SK-N-SH (cell line): ENCODE measurements at regions not wholly inside any gene's neighbourhood (a gene's known extent, or its start where the extent isn't known, plus 50 kb on each side); places are given as distances from the start of the nearest gene placed in this dataset.

ENCODE experiments used
- CTCF ChIP-seq: fragments of 200-600 bp; sonication (generic); IDR thresholded peaks from 2 replicates; pipeline ENCODE4 v1.6.1; 2017; ENCODE audit warnings: antibody characterized with exemption, mild to moderate bottlenecking, moderate library complexity
- EZH2phosphoT487 ChIP-seq: fragments of 200-600 bp; sonication (generic); IDR thresholded peaks from 2 replicates; pipeline ENCODE4 v1.6.1; 2017; ENCODE audit warnings: low read depth, mixed run types, mild to moderate bottlenecking, antibody characterized with exemption, moderate library complexity, borderline replicate concordance
- GABPA ChIP-seq: IDR thresholded peaks from 2 replicates; pipeline ENCODE4 v1.4.0; 2012; ENCODE audit warnings: low read depth, mild to moderate bottlenecking
- GATA2 ChIP-seq: sonication (generic); formaldehyde crosslinking; IDR thresholded peaks from 2 replicates; pipeline ENCODE4 v1.5.0; 2020; ENCODE audit warnings: mild to moderate bottlenecking, missing genetic modification reagents
- MXI1 ChIP-seq: IDR thresholded peaks from 2 replicates; pipeline ENCODE4 v1.6.1; 2012; ENCODE audit warnings: mild to moderate bottlenecking, low read depth, low read length, improper control_type of control experiment
- REST ChIP-seq: IDR thresholded peaks from 2 replicates; pipeline ENCODE4 v1.6.1; 2012; ENCODE audit warnings: mild to moderate bottlenecking, low read depth, low read length, moderate library complexity
- RFX5 ChIP-seq: IDR thresholded peaks from 2 replicates; pipeline ENCODE4 v1.6.1; 2012; ENCODE audit warnings: mild to moderate bottlenecking, improper control_type of control experiment, low read length
- TAF1 ChIP-seq: IDR thresholded peaks from 2 replicates; pipeline ENCODE4 v1.6.1; 2012; ENCODE audit warnings: low read depth, mild to moderate bottlenecking, low read length, moderate library complexity, borderline replicate concordance

GRCh38 chr3:94481226-94481898 lies 418.5 kb downstream of the NSUN3 start:
- no peak for TF ChIP-seq EZH2phosphoT487
- no peak for TF ChIP-seq GABPA
- TF ChIP-seq CTCF = no peak
- TF ChIP-seq MXI1 = no peak
- TF ChIP-seq GATA2 (CRISPR knock-in tag) = peak; percentile 7; the same call in 1 of the 2 replicates
- TF ChIP-seq REST = no peak
- TF ChIP-seq RFX5 = no peak
- no peak for TF ChIP-seq TAF1
